Neural progenitor cell (in vitro differentiated cells): ENCODE measurements at regions not wholly inside any gene's neighbourhood (a gene's known extent, or its start where the extent isn't known, plus 50 kb on each side); places are given as distances from the start of the nearest gene placed in this dataset.

ENCODE experiments used
- EZH2 ChIP-seq: fragments of 200-600 bp; sonication (generic); IDR thresholded peaks from 2 replicates; pipeline ENCODE4 v1.6.1; 2017; ENCODE audit warnings: antibody characterized with exemption, mild to moderate bottlenecking, moderate library complexity
- TF ChIP-seq, protein P1 (sequence below): fragments of 200-600 bp; sonication (generic); IDR thresholded peaks from 2 replicates; pipeline ENCODE4 v1.5.1; 2017; ENCODE audit warnings: antibody characterized with exemption, mild to moderate bottlenecking

GRCh38 chr18:78178812-78179211, 800.8 kb upstream of the SALL3 start:
- TF ChIP-seq EZH2 = no peak
- TF ChIP-seq, protein P1, sequence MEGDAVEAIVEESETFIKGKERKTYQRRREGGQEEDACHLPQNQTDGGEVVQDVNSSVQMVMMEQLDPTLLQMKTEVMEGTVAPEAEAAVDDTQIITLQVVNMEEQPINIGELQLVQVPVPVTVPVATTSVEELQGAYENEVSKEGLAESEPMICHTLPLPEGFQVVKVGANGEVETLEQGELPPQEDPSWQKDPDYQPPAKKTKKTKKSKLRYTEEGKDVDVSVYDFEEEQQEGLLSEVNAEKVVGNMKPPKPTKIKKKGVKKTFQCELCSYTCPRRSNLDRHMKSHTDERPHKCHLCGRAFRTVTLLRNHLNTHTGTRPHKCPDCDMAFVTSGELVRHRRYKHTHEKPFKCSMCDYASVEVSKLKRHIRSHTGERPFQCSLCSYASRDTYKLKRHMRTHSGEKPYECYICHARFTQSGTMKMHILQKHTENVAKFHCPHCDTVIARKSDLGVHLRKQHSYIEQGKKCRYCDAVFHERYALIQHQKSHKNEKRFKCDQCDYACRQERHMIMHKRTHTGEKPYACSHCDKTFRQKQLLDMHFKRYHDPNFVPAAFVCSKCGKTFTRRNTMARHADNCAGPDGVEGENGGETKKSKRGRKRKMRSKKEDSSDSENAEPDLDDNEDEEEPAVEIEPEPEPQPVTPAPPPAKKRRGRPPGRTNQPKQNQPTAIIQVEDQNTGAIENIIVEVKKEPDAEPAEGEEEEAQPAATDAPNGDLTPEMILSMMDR = no peak
